ENCODE measurements at regions not wholly inside any gene's neighbourhood (a gene's known extent, or its start where the extent isn't known, plus 50 kb on each side); places are given as distances from the start of the nearest gene placed in this dataset.

GRCh38 chr1:60832367-60832766, 250.0 kb upstream of the NFIA start:
- no peak for TF ChIP-seq CTCF (IDR thresholded peaks at IDR 0.05)
- no peak for TF ChIP-seq SMAD4 (CRISPR knock-in tag; IDR thresholded peaks at IDR 0.05)
- no peak for TF ChIP-seq ZNF512 (CRISPR knock-in tag; IDR thresholded peaks at IDR 0.05; ENCODE audit: borderline replicate concordance)
- no peak for TF ChIP-seq NFYB (CRISPR knock-in tag; conservative IDR thresholded peaks at IDR 0.05; ENCODE audit: low read depth)
- no peak for TF ChIP-seq MLX (CRISPR knock-in tag; IDR thresholded peaks at IDR 0.05)
- TF ChIP-seq ZBTB43 (CRISPR knock-in tag; IDR thresholded peaks at IDR 0.05): no peak
- TF ChIP-seq ATF6 (CRISPR knock-in tag; IDR thresholded peaks at IDR 0.05): no peak
- no peak for TF ChIP-seq OVOL2 (CRISPR knock-in tag; IDR thresholded peaks at IDR 0.05; ENCODE audit: borderline replicate concordance)
- TF ChIP-seq MXD4 (CRISPR knock-in tag; IDR thresholded peaks at IDR 0.05; ENCODE audit: borderline replicate concordance): no peak
- no peak for TF ChIP-seq ESRRA (CRISPR knock-in tag; IDR thresholded peaks at IDR 0.05; ENCODE audit: borderline replicate concordance)
- TF ChIP-seq NR2C2 (CRISPR knock-in tag; IDR thresholded peaks at IDR 0.05): no peak
- no peak for TF ChIP-seq PREB (CRISPR knock-in tag; IDR thresholded peaks at IDR 0.05; ENCODE audit: borderline replicate concordance)
